GM21717 (cell line): ENCODE measurements at regions not wholly inside any gene's neighbourhood (a gene's known extent, or its start where the extent isn't known, plus 50 kb on each side); places are given as distances from the start of the nearest gene placed in this dataset.

Source experiments
- ATAC-seq: cut with Tn5 transposase; IDR thresholded peaks from one replicate; pipeline ENCODE4 v1.9.1; 2021; ENCODE audit warnings: mild to moderate bottlenecking, moderate library complexity; ENCODE audit not compliant: unreplicated experiment

DNA sequence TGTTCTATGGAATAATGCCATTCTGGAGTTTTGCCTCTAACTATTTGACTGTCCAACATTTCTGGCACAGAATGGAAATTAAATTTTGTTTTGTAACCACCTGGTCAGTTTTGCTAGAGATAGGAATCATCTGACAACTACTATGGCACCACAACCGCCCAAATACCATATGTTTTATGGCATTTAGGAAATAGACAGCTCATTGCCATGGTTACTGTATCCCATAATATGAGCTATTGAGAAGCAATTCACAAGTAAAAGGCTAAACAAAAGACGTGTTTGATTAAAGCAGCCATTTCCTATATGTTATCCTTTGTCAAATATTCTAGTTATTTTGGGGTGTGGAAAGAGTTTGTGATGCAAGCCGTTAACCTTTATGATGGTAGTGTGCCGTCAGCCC lies 1105.3 kb upstream of the LCORL start:
- ATAC-seq = no peak

DNA sequence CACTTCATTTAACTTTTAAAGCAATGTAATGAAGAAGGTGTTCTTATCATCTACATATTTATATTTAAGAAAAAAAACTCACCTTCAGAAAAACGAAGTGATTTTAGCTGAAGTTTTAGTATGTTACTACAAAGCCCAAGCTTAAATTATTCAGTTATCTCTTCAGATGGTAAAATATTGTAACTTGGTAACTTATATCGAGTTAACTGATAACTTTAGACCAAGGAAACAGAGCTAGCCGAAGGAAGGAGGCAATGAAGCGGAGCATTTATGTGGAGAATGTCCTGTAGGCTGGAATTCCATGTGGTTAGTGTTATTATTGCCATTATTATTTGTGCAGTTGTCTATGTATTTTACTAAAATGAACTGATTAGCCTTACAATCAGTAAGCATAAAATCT lies 1102.1 kb upstream of the LCORL start:
- ATAC-seq = no peak

DNA sequence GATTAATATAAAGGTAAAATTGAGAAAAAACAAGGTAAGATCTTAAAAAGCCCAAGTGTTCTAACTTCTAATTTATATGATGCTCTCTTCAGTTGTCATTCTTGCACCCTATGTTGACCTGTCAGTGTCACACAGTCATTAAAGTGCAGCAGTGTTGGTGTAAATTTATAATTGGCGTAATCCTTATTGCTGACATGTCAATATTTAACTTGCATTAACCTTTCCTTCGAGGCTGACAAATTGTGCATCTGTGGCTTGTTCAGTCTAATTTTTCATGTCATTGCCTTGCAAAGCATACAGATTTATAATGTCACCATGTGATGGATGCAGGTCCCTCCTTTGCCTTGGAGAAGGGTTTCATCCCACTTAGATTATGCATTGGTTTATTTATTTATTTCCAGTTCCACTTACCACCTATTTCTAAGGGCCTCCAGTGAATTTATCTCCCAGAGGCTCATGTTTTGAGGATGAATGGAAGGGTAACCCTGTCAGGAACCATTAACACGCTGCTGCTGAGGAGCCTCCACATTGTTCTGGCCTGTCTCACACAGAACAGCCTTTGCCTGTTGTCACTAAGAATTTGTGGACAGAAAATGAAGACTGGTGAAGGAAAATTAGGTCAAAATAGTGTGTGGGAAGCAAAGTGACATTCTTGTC lies 1098.5 kb upstream of the LCORL start:
- no peak for ATAC-seq

DNA sequence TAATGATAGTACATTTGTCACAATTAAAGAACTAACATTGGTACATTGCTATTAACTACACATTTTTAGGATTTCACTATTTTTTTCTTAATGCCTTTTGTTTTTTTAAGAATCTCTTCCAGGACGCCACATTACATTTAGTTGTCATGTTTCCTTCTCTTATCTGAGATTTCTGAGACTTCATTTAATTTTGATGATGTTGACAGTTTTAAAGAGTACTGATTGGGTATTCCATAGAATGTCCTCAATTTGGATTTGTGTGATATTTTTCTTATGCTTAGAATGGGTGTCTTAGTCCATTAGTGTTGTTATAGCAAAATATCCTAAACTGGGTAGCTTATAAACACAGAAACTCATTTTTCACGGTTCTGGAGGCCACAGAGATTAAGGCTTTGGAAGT lies 1095.5 kb upstream of the LCORL start:
- no peak for ATAC-seq

DNA sequence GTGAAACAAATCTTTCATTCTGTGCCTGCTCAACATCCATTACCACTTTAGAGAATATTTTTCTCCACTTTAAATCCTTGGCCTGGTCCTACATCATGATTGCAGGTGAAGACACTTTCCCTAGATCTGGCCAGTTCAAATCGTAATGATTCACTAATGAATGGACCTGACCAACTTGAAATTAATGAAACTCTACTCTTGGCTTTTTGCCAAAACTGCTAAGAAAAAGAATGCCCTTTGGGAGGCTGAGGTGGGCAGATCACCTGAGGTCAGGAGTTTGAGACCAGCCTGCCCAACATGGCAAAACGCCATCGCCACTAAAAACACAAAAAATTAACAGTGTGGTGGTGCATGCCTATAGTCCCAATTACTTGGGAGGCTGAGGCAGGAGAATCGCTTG lies 1082.6 kb upstream of the LCORL start:
- ATAC-seq = no peak

DNA sequence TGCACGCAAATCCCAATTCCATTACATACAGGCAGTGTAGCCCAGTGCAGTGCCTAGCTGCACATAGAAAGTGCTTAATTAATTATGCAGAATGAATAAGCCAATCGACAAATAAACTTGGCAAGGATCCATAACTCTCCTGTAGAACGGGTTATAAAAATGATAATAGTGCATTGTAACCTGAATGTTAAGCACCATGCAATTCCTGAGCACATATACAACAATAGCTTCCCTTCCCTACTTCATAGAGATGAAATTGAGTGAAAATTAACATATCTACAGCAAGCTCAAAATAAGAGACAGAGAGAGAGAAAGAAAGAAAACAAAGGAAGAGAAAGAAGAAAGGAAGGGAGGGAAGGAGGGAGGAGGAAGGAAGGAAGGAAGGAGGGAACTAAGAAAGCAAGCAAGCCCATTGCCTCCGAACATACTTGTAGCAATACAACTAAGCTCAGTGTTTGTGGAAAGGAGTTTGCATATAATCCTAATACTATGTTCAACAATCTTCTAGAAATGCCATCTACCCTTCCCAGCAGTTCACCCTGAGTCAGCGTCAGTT lies 1074.0 kb upstream of the LCORL start:
- no peak for ATAC-seq

DNA sequence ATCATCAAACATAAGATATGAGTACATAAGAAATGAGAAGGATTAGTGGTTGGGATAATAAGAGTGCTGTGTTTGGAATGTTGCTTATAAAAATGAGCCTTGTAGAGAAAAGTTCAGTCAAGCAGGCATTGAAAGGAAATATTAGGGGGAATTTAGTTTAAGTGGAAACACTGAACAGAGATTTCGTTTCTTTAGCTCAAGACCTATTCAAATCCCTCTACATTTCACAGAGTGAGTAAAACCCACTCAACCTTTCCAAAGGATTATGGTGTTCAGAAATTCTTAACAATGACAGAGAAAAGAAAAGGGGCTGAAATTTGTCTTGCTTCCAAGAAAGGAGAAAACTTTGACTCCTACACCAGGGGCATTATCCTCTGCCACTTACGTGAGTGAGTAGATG lies 1072.4 kb upstream of the LCORL start:
- ATAC-seq = no peak

DNA sequence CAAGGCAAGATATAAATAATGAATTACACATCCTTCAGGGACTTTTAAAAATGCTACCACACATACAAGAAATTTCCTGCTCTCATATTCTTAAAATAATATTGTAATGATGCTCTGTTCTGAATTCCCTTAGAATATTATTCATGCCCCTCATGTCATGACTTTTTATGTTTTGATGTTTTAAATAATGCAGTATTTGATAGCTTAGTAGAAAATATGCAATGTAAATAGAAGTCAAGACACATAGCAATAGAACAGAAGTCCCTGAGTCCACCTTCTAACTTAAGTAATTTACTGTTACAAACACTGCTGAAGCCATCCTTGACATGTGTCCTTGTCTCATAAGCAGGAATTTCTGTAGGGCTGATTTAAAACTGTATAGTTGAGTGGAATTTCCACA lies 1071.2 kb upstream of the LCORL start:
- no peak for ATAC-seq

DNA sequence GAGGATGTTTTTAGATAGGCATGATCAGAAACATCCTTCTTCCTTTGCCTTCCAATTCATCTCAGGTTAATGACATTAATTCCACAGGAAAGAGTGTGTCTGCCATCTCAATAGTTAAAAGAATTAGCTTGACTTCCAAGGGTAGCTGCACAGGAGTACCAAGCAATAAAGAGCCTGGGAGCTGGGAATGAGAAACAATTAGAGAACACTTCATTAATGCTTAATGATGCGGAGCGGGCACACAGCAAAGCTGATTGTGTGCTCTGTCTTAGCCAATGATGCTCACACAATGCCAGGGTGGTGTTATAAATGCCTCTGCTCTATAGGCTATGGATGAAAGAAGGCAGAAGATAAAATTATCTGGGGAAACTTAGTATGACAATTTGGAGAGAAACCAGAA lies 1052.5 kb upstream of the LCORL start:
- ATAC-seq = no peak

DNA sequence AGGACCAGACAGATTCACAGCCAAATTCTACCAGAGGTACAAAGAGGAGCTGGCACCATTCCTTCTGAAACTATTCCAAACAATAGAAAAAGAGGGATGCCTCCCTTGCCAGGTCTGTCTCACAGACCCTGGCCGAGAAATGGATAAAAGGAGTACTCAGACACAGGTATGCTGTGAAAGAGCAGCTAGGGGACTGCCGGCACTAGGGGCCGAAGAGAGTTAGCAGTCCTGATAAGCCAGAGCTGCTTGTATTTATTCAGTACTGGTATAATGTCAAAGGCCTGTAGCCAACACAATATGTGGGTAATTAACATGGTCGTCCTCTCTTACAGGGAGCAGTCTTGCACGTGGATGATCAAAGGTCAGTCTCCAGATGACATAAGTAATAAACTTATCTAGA lies 1042.1 kb upstream of the LCORL start:
- no peak for ATAC-seq

DNA sequence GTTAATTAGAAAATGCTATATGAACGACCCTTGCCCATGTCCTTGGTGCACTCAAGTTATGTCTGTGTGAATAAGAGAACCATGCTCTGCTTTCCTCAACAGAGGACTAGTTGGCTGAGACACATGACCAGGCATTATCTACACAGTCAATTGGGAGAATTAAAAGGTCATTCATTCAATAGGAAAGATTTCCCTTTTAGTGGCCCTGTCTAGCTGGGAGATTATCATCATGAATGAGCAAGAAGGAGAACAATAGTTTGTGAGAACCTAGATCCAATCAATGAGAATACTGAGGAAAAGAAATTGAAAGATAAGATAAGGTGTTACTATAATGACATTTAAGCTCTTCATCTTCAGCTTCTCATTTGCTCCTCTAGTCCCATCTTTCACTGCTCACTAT lies 1033.4 kb upstream of the LCORL start:
- no peak for ATAC-seq

DNA sequence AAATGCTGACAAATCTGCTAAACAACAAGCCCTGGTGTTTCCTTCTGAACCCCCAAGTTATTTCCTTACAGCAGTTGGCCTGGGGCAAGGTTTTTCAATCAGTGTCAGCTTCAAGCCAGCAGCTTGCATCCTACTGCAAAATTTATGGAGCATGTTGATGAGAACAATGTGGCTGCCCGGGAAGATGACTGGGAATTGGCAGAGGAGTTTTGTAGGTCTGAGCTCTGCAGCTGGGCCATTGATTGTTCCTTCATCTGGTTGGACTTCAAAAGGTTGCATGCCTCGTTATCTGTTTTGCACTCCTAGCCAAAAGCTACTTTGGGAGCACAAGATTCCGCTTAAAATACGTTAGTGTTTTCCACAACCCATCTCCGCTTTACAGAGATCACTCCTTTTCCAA lies 1030.3 kb upstream of the LCORL start:
- ATAC-seq = no peak

DNA sequence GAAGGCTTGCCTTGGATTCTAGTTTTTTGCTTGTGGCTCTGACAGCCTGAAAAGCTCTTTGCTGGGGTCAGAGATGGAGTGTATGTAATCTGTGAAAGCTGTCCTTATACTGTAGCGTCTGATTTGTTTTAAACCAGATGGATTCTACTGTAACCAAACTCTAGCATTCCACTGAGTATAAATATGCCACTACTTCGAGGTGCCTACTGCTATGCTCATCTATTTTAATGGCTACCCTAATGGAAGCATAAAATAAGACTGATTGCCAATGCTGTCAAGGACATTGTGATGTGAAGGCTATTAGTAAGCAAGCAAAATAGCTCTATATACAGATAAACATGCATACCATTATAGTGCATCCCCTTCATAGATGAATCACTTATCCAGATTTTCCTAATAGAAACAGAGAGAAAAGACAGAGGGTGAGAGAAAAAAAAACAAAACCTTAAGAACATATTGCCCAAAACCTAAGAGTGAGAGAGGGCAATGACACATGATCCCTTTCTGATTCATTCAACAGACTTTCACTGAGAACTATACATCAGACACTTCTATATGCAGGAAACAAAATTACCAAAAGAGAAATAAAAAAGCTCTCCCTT lies 1025.8 kb upstream of the LCORL start:
- no peak for ATAC-seq

DNA sequence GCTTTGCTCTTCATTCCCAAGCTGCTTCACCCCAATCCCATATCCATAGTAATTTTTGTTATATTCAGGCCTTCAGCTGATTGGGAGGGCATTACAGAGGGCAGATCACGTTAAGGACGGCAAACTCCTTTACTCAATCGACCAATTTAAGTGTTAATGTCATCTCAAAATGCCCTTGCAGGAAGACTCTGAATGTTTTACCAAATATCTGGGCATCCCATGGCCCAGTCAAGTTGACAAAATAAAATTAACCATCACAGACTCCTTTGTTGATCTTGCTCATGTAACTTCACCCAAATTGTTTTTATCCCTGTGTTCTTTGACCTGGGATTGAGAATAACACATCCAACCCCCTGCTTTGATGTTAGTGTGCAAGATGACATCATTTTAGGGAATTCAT lies 1018.3 kb upstream of the LCORL start:
- no peak for ATAC-seq

DNA sequence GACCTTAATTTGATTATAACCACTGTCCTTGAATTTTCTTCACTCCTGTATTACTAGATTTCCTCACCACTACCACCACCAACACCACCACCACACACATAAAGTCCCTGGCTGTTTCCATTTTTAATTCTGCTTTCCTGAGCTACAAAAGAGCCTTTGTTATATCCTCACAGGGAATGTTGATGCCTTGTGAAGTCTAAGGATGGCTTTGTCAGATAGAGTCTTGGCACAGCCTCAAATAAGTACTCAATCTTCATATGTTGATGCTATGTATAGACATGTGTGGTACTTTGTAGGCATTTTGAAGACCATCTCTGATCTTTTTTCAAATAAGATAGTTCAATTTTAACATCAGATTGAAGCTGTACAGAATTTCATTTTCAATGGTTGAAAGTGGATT lies 1016.7 kb upstream of the LCORL start:
- no peak for ATAC-seq

DNA sequence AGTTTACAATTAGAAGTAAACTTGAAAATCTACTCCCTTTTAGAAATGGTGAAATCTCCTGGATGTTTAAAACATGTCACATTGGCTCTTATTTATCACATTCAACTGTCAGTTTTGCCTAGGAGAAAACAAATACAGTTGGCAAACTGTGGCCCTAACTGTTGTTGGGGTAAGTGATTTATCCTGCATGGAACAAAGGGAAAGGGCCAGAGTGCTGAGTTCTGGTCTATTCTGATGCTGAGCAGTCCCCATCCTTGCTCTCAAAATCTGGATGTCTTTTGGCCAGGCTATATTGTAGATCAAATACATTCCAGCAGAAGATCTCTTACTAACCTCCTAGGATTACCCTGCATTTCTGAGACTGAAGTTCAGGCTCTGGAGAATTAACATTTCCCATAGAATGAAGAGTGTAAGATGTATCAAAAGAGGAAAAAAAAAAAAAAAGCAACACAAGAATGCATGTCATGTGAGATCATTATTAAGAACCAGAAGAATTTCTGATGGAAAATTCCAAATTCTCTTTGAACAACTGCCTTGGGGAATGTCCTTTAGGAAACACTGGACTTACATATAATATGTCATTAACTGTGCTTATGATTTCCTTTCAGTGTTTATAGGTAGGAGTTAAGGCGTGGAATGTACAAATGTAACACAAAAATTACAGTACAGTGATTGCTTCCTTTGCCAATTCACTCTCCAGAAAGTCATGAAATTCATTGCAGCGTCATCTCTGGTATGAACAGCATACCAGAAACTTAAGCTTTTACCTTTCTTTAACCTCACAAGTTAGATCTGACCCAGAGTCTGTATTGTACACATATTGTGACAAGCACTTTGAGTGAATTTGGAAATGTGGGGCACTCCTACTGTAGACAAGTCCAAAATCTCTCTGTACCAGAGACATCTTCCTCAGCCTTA lies 1012.5 kb upstream of the LCORL start:
- no peak for ATAC-seq

DNA sequence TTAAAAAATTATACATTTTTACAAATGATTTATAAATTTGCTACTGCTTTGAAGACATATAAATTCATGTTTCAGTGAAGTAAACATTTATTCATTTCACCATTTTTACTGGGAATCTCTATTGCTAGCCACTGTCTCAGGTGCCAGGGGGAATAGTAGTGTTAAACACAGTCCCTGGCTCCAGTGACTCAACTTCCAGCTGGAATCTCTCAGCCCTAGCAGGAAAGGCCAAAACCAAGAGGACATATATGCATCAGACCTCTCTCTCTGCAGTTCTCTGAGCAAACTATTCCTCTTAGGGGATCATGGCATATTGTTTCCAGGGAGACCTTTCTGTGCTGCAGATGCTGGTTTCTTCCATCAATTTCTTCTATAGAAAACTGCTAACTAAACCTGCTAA lies 1009.0 kb upstream of the LCORL start:
- ATAC-seq = no peak

DNA sequence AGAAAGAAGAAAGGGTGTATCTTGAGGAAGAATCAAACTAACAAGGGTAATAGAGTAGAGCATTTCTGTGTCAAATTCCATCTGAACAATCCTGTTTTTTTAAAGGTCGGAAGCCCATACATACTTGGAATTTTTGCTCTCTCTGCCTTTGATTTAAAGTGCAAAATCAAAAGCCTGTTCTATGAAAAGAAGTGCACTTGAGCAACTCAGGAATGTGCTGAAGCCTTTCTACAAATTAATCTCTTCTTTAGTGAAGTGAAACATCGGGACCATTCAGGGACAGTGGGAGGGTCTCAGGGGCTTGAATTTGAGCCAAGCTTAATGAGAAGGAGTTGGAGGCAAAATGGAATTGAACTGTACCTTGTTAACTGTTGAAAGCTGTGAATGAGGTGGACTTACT lies 1008.5 kb upstream of the LCORL start:
- no peak for ATAC-seq

DNA sequence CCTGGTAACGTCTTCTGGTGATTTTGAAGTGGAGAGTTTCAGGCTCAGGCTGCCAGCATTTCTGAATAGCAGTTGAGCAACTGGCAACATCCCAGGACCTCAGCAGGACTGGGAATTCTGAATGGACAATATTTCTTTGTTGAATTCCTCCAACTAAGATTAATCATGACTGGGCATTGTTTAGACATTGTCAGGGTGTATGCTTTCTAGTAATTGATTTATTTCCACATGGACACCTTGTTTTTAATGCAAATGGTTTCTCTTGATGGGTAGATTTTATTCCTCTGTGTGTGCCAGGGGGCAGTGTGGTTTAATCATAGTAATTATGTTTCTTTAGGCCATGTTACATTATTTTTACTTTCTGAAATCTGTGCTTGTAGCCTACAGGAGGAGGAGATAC lies 1004.7 kb upstream of the LCORL start:
- no peak for ATAC-seq

DNA sequence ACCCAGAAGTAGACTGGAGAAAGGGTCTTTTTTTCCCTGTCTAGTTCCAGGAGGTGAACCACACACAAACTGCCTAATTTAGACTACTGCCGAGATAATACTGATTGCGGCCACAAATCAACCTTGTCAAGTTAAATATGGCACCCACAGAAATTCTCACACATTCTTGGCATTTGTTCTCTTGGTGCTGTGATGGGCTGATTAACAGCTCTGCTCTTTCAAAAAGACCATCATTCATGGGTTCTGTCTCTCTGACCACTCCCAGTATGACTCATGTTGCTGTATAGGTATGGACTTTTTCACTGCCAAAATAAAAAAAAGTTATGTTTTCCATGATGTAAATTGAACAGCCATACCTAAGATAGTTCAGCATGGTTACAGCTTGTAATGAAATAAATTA lies 1003.5 kb upstream of the LCORL start:
- ATAC-seq = no peak

DNA sequence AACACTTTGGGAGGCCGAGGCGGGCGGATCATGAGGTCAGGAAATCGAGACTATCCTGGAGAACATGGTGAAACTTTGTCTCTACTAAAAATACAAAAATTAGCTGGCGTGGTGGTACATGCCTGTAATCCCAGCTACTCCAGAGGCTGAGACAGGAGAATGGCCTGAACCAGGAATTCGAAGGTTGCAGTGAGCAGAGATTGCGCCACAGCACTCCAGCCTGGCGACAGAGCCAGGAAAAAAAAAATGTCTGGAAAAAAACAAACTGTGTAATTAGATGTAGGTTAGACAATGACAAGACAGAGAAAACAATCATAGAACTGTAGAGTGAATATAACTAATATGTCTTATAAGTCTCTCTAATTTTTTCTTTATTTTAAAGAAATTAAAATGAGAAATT lies 1002.5 kb upstream of the LCORL start:
- ATAC-seq = no peak

DNA sequence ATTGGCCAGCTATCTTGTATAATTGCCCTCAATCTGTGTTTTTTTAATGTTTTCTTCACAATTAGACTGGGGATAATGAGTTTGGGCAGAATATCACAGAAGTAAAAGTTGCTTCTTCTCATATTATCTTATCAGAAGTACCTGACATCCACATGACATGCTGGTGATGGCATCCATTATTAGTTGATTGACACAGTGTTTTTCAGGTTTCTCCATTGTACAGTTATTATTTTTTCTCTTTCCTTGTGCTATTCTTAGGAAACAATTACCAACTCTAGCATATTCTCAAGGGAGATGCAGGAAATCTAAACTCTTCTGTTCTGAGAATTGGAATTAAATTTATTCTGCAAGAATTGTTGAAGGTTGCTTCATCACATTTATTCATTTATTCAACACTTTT lies 1000.1 kb upstream of the LCORL start:
- ATAC-seq = no peak
